HK-2 (cell line): ENCODE measurements at regions not wholly inside any gene's neighbourhood (a gene's known extent, or its start where the extent isn't known, plus 50 kb on each side); places are given as distances from the start of the nearest gene placed in this dataset.
A peak's percentile ranks its signal among the peaks of the same experiment; 100 is the strongest.

ENCODE experiments used
- DNase-seq: peaks from one replicate; pipeline ENCODE4 v3.0.0-alpha.2; 2018; ENCODE audit not compliant: unreplicated experiment

GRCh38 chr1:112264010-112264409 lies 132.0 kb upstream of the CTTNBP2NL start:
- no peak for DNase-seq

- no peak for DNase-seq
These were observed 131.5 kb upstream of the CTTNBP2NL start for GRCh38 chr1:112264553-112264952.

GRCh38 chr1:112265931-112266330 lies 130.1 kb upstream of the CTTNBP2NL start:
- DNase-seq = no peak

GRCh38 chr1:112267206-112267605 lies 128.8 kb upstream of the CTTNBP2NL start:
- no peak for DNase-seq

GRCh38 chr1:112267929-112268328 lies 128.1 kb upstream of the CTTNBP2NL start:
- no peak for DNase-seq

GRCh38 chr1:112268408-112268807 lies 127.6 kb upstream of the CTTNBP2NL start:
- DNase-seq = no peak

- DNase-seq = no peak
These were observed 124.7 kb upstream of the CTTNBP2NL start for GRCh38 chr1:112271270-112271669.

- DNase-seq = no peak
These were observed 123.8 kb upstream of the CTTNBP2NL start for GRCh38 chr1:112272101-112272772.

- DNase-seq = peak; percentile 10
These were observed 111.2 kb upstream of the CTTNBP2NL start for GRCh38 chr1:112284796-112285195.

- DNase-seq = no peak
These were observed 110.7 kb upstream of the CTTNBP2NL start for GRCh38 chr1:112285316-112285715.

- DNase-seq = no peak
These were observed 110.3 kb upstream of the CTTNBP2NL start for GRCh38 chr1:112285746-112286145.

- no peak for DNase-seq
These were observed 99.1 kb upstream of the CTTNBP2NL start for GRCh38 chr1:112296908-112297307.

GRCh38 chr1:112297536-112297935 lies 98.5 kb upstream of the CTTNBP2NL start:
- no peak for DNase-seq

- DNase-seq = peak; percentile 27
These were observed 97.5 kb upstream of the CTTNBP2NL start for GRCh38 chr1:112298558-112298957.

GRCh38 chr1:112304126-112304525 lies 91.9 kb upstream of the CTTNBP2NL start:
- DNase-seq = no peak

- DNase-seq = no peak
These were observed 91.4 kb upstream of the CTTNBP2NL start for GRCh38 chr1:112304612-112305011.

GRCh38 chr1:112307930-112308591 lies 88.0 kb upstream of the CTTNBP2NL start:
- no peak for DNase-seq

- DNase-seq = no peak
These were observed 87.3 kb upstream of the CTTNBP2NL start for GRCh38 chr1:112308716-112309115.

GRCh38 chr1:112309499-112309898 lies 86.5 kb upstream of the CTTNBP2NL start:
- DNase-seq = no peak

GRCh38 chr1:112312315-112312714 lies 83.7 kb upstream of the CTTNBP2NL start:
- DNase-seq = no peak

GRCh38 chr1:112312879-112313278 lies 83.1 kb upstream of the CTTNBP2NL start:
- DNase-seq = no peak

- DNase-seq = no peak
These were observed 79.6 kb upstream of the CTTNBP2NL start for GRCh38 chr1:112316254-112316913.

GRCh38 chr1:112317140-112317539 lies 78.9 kb upstream of the CTTNBP2NL start:
- DNase-seq = no peak
